ENCODE measurements at regions not wholly inside any gene's neighbourhood (a gene's known extent, or its start where the extent isn't known, plus 50 kb on each side); places are given as distances from the start of the nearest gene placed in this dataset.

DNA sequence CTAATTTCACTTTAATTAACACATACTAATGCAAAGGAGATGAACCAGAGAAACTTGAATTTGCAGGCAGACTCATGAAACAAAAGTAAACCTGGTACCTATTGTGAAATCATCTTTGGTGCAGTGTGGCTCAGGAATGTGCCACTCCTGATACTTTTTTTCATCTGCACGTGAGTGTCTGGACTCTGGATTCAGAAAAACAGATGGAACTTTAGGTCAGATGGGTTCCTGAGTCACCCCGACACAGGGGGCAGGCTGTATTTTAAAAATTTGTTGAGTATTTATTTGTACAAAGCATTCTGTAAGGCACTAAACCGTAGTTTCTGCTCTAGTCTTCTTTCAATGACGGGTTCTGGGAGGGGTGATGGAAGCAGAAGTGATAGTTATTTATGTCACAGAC is 52.2 kb upstream of the TUT7 start:
- CTCF ChIA-PET: interaction anchor here (0.6 to 0.7 kb wide), 2 partner anchors 117 to 1456 kb away, joined by 3 read pairs; no protein-coding TSS in a partner anchor
- H3K27ac ChIP-seq: peak overlapping the region; percentile 88

DNA sequence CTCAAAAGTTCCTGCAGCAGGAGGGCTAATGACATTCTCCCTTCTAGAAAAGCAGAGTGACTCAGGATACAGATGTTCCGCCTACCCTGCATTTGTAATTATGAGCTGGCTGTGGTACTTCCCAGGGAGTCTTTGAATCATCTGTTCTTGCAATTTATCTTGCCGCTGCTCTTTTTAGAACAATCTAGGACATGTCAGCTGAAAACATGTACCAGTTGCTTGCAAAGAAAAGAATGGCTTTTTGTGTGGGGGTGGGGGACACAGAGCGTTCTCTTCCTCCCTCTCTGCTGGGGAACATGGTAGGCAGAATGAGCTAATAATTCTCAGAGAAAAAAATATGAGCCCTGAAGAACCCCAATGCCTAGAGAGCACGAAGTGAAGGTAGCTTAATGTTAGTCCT is 51.7 kb upstream of the TUT7 start:
- DNase-seq (ENCODE audit: low spot score): peak; percentile 88
- peak overlapping the region; percentile 88 for H3K27ac ChIP-seq
- TF ChIP-seq, protein P1, sequence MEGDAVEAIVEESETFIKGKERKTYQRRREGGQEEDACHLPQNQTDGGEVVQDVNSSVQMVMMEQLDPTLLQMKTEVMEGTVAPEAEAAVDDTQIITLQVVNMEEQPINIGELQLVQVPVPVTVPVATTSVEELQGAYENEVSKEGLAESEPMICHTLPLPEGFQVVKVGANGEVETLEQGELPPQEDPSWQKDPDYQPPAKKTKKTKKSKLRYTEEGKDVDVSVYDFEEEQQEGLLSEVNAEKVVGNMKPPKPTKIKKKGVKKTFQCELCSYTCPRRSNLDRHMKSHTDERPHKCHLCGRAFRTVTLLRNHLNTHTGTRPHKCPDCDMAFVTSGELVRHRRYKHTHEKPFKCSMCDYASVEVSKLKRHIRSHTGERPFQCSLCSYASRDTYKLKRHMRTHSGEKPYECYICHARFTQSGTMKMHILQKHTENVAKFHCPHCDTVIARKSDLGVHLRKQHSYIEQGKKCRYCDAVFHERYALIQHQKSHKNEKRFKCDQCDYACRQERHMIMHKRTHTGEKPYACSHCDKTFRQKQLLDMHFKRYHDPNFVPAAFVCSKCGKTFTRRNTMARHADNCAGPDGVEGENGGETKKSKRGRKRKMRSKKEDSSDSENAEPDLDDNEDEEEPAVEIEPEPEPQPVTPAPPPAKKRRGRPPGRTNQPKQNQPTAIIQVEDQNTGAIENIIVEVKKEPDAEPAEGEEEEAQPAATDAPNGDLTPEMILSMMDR (conservative IDR thresholded peaks at IDR 0.05; ENCODE audit: low read depth): no peak
- CTCF ChIA-PET: interaction anchor here (0.6 to 1.4 kb wide), 3 partner anchors 8 to 117 kb away, joined by 3 to 7 read pairs (median 3); no protein-coding TSS in a partner anchor
- POLR2A ChIA-PET (ENCODE audit: low non-redundant PET): no interaction called here

More for the DNA sequence above, 52.2 kb upstream of the TUT7 start:
- TF ChIP-seq, protein P1 (conservative IDR thresholded peaks at IDR 0.05; ENCODE audit: low read depth): no peak
- POLR2A ChIA-PET (ENCODE audit: low non-redundant PET): no interaction called here
- peak; percentile 70 for DNase-seq (ENCODE audit: low spot score)

DNA sequence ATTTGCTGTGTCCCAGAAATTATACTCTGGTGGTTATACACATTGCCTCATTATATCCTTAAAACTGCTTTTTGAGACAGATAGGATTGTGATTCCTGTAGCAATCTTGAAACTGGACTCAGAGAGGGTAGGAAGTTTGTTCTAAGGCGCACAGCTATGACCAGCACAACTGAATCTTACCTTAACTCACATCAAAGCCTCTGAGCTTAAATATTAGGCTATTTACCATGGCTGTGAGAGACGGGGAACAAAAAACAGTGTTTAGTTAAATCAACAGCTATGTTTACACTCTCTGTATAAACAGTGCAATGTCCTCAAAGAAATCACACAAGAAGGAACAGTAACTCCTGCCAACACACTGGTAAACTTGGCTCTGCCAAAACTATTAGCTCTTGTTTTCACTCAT is 50.9 kb upstream of the TUT7 start:
- H3K27ac ChIP-seq: no peak overlapping the region
- TF ChIP-seq, protein P1 (conservative IDR thresholded peaks at IDR 0.05; ENCODE audit: low read depth): no peak
- no peak for DNase-seq (ENCODE audit: low spot score)
- ChIA-PET POLR2A (ENCODE audit: low non-redundant PET) (no interaction called here), CTCF (interaction anchor here (0.6 to 1.4 kb wide), 2 partner anchors 9 to 1051 kb away, joined by 3 to 7 read pairs; no protein-coding TSS in a partner anchor)

Measured in RWPE1 (cell line).